ENCODE measurements at regions not wholly inside any gene's neighbourhood (a gene's known extent, or its start where the extent isn't known, plus 50 kb on each side); places are given as distances from the start of the nearest gene placed in this dataset.

DNA sequence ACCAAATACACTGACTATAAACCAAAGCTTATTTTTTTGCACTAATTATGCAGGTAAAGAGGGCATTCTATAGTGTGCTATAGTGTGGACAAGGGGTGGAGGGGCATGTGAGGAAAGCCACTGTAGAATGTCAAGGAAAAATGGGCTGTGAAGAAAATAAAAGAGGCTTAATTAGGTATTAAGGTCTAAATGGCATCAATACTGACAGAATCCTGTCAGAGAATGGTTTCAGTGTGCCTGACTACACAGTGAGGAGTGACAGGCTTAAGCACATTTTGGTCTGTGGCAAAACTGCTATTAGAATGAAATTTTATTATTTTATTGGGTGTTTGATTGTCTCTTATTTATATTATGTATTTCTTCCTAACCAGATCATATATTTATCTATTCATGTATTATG lies 787.6 kb upstream of the CELF4 start:
- DNase-seq (ENCODE audit: low read depth in 1 of 2, low spot score in 1 of 2): no peak
- no peak overlapping the region for H3K4me3 ChIP-seq
- no peak overlapping the region for H3K27ac ChIP-seq
- no peaks in the 10 kb centered on the region for H3K27me3 ChIP-seq
- no peaks in the 10 kb centered on the region for H3K4me1 ChIP-seq (ENCODE audit: low read depth)
- TF ChIP-seq, protein P1, sequence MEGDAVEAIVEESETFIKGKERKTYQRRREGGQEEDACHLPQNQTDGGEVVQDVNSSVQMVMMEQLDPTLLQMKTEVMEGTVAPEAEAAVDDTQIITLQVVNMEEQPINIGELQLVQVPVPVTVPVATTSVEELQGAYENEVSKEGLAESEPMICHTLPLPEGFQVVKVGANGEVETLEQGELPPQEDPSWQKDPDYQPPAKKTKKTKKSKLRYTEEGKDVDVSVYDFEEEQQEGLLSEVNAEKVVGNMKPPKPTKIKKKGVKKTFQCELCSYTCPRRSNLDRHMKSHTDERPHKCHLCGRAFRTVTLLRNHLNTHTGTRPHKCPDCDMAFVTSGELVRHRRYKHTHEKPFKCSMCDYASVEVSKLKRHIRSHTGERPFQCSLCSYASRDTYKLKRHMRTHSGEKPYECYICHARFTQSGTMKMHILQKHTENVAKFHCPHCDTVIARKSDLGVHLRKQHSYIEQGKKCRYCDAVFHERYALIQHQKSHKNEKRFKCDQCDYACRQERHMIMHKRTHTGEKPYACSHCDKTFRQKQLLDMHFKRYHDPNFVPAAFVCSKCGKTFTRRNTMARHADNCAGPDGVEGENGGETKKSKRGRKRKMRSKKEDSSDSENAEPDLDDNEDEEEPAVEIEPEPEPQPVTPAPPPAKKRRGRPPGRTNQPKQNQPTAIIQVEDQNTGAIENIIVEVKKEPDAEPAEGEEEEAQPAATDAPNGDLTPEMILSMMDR (IDR thresholded peaks at IDR 0.05; ENCODE audit: low read depth, low read length): no peak
- no peaks in the 10 kb centered on the region for H3K36me3 ChIP-seq
- no peaks in the 10 kb centered on the region for H3K9me3 ChIP-seq (ENCODE audit: low read depth)

DNA sequence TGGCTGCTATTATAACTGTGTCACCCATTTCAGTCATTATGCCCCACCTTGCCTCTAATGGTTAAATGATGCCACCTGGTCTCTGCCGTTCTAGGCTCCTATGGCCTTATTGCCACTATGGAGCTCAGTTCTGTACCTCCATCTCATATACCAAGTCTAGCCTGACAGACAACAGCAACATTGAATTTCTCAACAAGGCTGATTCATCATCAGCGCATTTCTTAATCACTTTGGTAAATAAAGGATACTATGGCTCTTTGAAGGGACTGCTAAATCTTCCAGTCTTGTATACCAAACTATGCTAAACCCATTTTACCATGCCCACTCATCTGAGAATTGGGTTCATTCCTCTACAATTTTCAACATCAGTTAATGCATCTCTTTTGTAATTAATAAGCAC lies 784.5 kb upstream of the CELF4 start:
- H3K4me3 ChIP-seq: no peak overlapping the region
- no peak for DNase-seq (ENCODE audit: low read depth in 1 of 2, low spot score in 1 of 2)
- no peaks in the 10 kb centered on the region for H3K27me3 ChIP-seq
- no peaks in the 10 kb centered on the region for H3K36me3 ChIP-seq
- no peak overlapping the region for H3K27ac ChIP-seq
- H3K4me1 ChIP-seq (ENCODE audit: low read depth): no peaks in the 10 kb centered on the region
- no peaks in the 10 kb centered on the region for H3K9me3 ChIP-seq (ENCODE audit: low read depth)
- TF ChIP-seq, protein P1 (IDR thresholded peaks at IDR 0.05; ENCODE audit: low read depth, low read length): no peak

DNA sequence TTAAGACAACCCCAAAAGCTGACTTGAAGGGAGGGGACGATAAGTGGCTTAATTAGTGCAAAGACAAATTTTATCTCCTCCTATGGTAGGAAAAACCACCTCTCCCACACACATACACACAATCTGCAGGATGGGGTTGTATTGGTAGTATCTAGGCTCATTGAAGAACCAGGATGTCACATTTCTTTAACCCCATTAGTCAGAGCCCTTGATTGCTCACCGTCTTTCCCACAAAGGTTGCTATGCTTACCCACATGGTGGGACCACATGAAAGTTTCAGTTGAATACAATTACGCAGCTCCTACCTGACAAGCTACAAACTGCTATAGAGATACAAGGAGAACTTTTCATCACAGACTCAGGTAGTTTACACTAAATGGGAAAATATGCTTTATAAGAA lies 765.0 kb upstream of the CELF4 start:
- no peak overlapping the region for H3K4me3 ChIP-seq
- TF ChIP-seq, protein P1 (IDR thresholded peaks at IDR 0.05; ENCODE audit: low read depth, low read length): no peak
- no peaks in the 10 kb centered on the region for H3K4me1 ChIP-seq (ENCODE audit: low read depth)

DNA sequence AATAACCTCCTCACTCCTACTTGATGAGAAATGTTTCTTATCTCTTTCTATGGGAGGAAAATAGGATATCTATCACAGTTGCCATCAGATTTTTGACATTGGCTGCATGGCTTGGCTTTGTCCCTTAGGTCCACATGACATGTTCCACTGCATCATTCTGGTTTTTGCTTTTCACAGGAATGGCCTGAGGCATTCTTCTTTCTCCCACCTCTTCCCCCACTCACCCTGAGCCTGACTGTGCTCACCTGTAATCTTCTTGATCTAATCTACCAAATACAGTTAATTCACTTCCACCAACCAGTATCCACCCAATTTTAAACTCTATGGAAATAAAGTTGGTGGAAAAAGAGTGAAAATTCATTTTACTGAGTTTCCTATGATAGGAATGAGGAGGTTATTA lies 763.5 kb upstream of the CELF4 start:
- Histone ChIP-seq H3K9me3 (ENCODE audit: low read depth) (no peaks in the 10 kb centered on the region), H3K36me3 (no peaks in the 10 kb centered on the region), H3K27ac (no peak overlapping the region), H3K27me3 (no peaks in the 10 kb centered on the region), H3K4me1 (ENCODE audit: low read depth) (no peaks in the 10 kb centered on the region), H3K4me3 (no peak overlapping the region)
- DNase-seq (ENCODE audit: low read depth in 1 of 2, low spot score in 1 of 2): no peak
- TF ChIP-seq, protein P1 (IDR thresholded peaks at IDR 0.05; ENCODE audit: low read depth, low read length): no peak

More for the DNA sequence above, 765.0 kb upstream of the CELF4 start:
- H3K27ac ChIP-seq: no peak overlapping the region
- no peak for DNase-seq (ENCODE audit: low read depth in 1 of 2, low spot score in 1 of 2)
- no peaks in the 10 kb centered on the region for H3K9me3 ChIP-seq (ENCODE audit: low read depth)
- H3K36me3 ChIP-seq: no peaks in the 10 kb centered on the region
- H3K27me3 ChIP-seq: no peaks in the 10 kb centered on the region

DNA sequence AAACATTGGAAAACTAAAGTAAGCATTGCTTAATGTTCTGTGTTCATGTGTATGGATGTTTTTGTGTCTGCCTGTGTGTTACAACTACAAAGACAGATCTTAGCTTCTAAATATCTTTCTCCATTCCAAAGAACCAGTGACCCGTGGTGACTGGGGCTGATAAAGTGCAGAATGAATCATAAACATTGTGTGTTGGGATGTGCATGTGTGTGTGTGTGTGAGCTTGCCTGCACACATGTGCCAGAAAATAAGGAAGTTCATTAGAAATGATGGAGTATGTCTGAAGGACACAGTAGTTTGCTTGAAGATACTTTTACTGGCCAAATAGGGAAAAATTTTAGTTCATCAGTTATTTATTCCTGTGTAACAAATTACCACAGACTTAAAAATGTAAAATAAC lies 756.6 kb upstream of the CELF4 start:
- no peak for DNase-seq (ENCODE audit: low read depth in 1 of 2, low spot score in 1 of 2)
- H3K4me1 ChIP-seq (ENCODE audit: low read depth): no peaks in the 10 kb centered on the region
- H3K9me3 ChIP-seq (ENCODE audit: low read depth): no peaks in the 10 kb centered on the region
- no peak overlapping the region for H3K27ac ChIP-seq
- no peak overlapping the region for H3K4me3 ChIP-seq
- TF ChIP-seq, protein P1 (IDR thresholded peaks at IDR 0.05; ENCODE audit: low read depth, low read length): no peak
- H3K36me3 ChIP-seq: no peaks in the 10 kb centered on the region
- H3K27me3 ChIP-seq: no peaks in the 10 kb centered on the region

DNA sequence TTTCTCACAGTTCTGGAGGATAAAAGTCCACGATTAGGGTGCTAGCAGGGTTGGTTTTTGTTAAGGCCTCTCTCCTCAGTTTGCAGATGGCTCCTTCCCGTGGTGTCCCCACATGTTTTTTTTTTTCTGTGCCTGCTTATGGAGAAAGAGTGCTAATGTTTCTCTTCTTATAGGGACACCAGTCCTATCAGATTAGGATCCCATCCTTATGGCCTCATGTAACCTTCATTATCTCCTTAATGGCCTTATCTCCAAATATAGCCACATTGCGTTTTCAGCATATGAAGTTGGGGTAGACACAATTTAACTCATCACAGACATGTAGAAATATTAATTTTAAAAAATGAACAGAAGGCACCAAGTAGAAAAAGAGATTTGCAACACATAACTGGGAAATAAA lies 755.7 kb upstream of the CELF4 start:
- DNase-seq (ENCODE audit: low read depth in 1 of 2, low spot score in 1 of 2): no peak
- Histone ChIP-seq H3K4me1 (ENCODE audit: low read depth) (no peaks in the 10 kb centered on the region), H3K9me3 (ENCODE audit: low read depth) (no peaks in the 10 kb centered on the region), H3K36me3 (no peaks in the 10 kb centered on the region), H3K4me3 (no peak overlapping the region), H3K27me3 (no peaks in the 10 kb centered on the region), H3K27ac (no peak overlapping the region)
- TF ChIP-seq, protein P1 (IDR thresholded peaks at IDR 0.05; ENCODE audit: low read depth, low read length): no peak

All from cardiac muscle cell (in vitro differentiated cells and primary cell).